ENCODE measurements at regions not wholly inside any gene's neighbourhood (a gene's known extent, or its start where the extent isn't known, plus 50 kb on each side); places are given as distances from the start of the nearest gene placed in this dataset.

DNA sequence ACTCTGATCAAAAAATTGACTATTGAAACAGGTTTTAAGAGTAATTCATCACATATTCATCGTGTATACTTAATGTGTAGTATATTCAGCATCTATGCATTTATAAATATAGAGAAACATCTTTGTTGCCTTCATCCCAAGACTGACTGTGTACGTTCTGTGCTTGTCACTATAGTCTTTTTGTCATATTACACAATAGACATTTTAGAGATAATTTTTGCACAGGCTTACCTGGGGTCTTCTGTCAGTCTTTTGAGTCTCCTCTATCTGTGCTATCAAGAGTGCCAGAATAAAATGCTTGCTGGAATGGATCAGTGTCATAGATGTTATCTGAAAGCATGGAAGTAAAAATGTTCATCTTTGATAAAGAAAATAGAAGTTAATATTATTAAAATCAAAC lies 1047.7 kb upstream of the NRXN1 start:
- Histone ChIP-seq H3K79me2 (ENCODE audit: control insufficient read depth, low read length) (no peaks in the 10 kb centered on the region), H3K27me3 (ENCODE audit: control insufficient read depth, low read length) (no peaks in the 10 kb centered on the region), H3K4me3 (ENCODE audit: low read length) (no peak overlapping the region), H3K36me3 (ENCODE audit: control insufficient read depth, low read length) (peaks cover 7% of the 10 kb centered on the region), H3K9me3 (ENCODE audit: control insufficient read depth, insufficient read depth, low read length) (peaks cover 10% of the 10 kb centered on the region; the same call in 1 of the 2 replicates), H3F3A (ENCODE audit: control insufficient read depth, insufficient read depth) (peaks cover 1% of the 10 kb centered on the region), H3K4me1 (ENCODE audit: control insufficient read depth, low read length) (peaks cover 18% of the 10 kb centered on the region), H3K27ac (ENCODE audit: low read depth, low read length) (no peak overlapping the region), H3K9me2 (replicated peaks; ENCODE audit: control insufficient read depth, low read length) (no peaks in the 10 kb centered on the region), H3K4me2 (ENCODE audit: low read length) (no peak overlapping the region), H4K20me1 (ENCODE audit: control insufficient read depth, insufficient read depth, low read depth, low read length) (no peaks in the 10 kb centered on the region)
- TF ChIP-seq EZH2phosphoT487 (IDR thresholded peaks at IDR 0.05; ENCODE audit: borderline replicate concordance, low read length), result no peak
- TF ChIP-seq, protein P1, sequence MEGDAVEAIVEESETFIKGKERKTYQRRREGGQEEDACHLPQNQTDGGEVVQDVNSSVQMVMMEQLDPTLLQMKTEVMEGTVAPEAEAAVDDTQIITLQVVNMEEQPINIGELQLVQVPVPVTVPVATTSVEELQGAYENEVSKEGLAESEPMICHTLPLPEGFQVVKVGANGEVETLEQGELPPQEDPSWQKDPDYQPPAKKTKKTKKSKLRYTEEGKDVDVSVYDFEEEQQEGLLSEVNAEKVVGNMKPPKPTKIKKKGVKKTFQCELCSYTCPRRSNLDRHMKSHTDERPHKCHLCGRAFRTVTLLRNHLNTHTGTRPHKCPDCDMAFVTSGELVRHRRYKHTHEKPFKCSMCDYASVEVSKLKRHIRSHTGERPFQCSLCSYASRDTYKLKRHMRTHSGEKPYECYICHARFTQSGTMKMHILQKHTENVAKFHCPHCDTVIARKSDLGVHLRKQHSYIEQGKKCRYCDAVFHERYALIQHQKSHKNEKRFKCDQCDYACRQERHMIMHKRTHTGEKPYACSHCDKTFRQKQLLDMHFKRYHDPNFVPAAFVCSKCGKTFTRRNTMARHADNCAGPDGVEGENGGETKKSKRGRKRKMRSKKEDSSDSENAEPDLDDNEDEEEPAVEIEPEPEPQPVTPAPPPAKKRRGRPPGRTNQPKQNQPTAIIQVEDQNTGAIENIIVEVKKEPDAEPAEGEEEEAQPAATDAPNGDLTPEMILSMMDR (IDR thresholded peaks at IDR 0.05; ENCODE audit: low read depth, low read length, poor library complexity, severe bottlenecking), result no peak

DNA sequence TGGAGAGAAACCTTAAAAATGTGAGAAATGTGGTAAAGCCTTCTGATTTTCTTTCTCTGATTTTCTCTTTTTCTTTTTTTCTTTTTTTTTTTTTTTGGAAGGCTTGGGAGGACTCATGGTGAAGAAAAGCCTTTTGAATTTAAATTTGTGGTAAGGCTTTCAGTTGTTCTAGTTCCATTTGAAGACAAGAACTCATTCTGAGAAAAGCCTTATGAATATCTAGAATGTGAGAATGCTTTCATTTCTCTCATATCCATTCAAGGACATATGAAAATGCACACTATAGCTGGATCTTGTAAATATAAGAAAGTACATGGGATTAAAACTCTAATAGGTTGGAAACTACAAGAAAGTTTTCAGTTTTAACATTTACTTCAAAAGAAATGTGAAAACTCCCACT lies 1045.2 kb upstream of the NRXN1 start:
- TF ChIP-seq, protein P1 (IDR thresholded peaks at IDR 0.05; ENCODE audit: low read depth, low read length, poor library complexity, severe bottlenecking), result no peak
- no peak for TF ChIP-seq EZH2phosphoT487 (IDR thresholded peaks at IDR 0.05; ENCODE audit: borderline replicate concordance, low read length)
- H3K4me3 ChIP-seq (ENCODE audit: low read length), result no peak overlapping the region
- peaks cover 18% of the 10 kb centered on the region for H3K36me3 ChIP-seq (ENCODE audit: control insufficient read depth, low read length)
- H3K4me2 ChIP-seq (ENCODE audit: low read length), result no peak overlapping the region
- H3K27me3 ChIP-seq (ENCODE audit: control insufficient read depth, low read length), result no peaks in the 10 kb centered on the region
- H4K20me1 ChIP-seq (ENCODE audit: control insufficient read depth, insufficient read depth, low read depth, low read length), result no peaks in the 10 kb centered on the region
- peaks cover 10% of the 10 kb centered on the region for H3F3A ChIP-seq (ENCODE audit: control insufficient read depth, insufficient read depth)
- H3K4me1 ChIP-seq (ENCODE audit: control insufficient read depth, low read length), result peaks cover 35% of the 10 kb centered on the region
- no peaks in the 10 kb centered on the region for H3K79me2 ChIP-seq (ENCODE audit: control insufficient read depth, low read length)
- no peaks in the 10 kb centered on the region for H3K9me2 ChIP-seq (replicated peaks; ENCODE audit: control insufficient read depth, low read length)
- H3K27ac ChIP-seq (ENCODE audit: low read depth, low read length), result no peak overlapping the region
- peaks cover 11% of the 10 kb centered on the region; the same call in 1 of the 2 replicates for H3K9me3 ChIP-seq (ENCODE audit: control insufficient read depth, insufficient read depth, low read length)

DNA sequence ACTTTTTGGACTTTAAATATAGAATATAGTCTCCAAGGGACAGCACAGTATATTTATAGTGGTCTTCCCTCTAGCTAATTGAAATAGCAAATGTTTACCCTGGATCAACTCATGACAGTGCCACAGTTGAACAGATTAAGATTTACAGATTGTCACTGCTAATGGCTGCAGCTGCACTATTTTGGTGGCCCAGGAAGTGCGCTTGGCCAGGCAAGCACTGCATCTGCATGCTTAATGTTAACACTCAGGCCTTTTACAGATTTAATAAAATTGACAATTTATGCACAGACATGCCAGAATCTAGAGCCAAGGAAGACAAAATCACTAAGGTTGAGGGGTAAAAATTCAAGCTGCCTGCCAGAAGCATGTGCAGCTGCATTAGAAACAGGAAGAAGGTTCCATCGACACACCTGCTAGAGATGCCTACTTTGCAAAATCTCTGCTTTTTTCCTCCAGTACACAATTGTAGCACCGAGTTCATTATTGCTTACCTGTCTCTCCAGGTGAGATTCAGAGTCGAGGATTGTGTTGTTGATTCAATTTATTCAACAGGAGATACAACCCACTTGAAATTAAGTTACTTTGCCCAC lies 1042.3 kb upstream of the NRXN1 start:
- peak overlapping the region; percentile 42 for H3K4me3 ChIP-seq (ENCODE audit: low read length)
- H3K36me3 ChIP-seq (ENCODE audit: control insufficient read depth, low read length), result peaks cover 18% of the 10 kb centered on the region
- no peak for TF ChIP-seq EZH2phosphoT487 (IDR thresholded peaks at IDR 0.05; ENCODE audit: borderline replicate concordance, low read length)
- TF ChIP-seq, protein P1 (IDR thresholded peaks at IDR 0.05; ENCODE audit: low read depth, low read length, poor library complexity, severe bottlenecking), result no peak
- H3F3A ChIP-seq (ENCODE audit: control insufficient read depth, insufficient read depth), result peaks cover 10% of the 10 kb centered on the region
- H3K9me3 ChIP-seq (ENCODE audit: control insufficient read depth, insufficient read depth, low read length), result peaks cover 11% of the 10 kb centered on the region; the same call in 1 of the 2 replicates
- peaks cover 35% of the 10 kb centered on the region for H3K4me1 ChIP-seq (ENCODE audit: control insufficient read depth, low read length)
- H3K27ac ChIP-seq (ENCODE audit: low read depth, low read length), result peak overlapping the region; percentile 85
- H3K9me2 ChIP-seq (replicated peaks; ENCODE audit: control insufficient read depth, low read length), result no peaks in the 10 kb centered on the region
- no peaks in the 10 kb centered on the region for H3K27me3 ChIP-seq (ENCODE audit: control insufficient read depth, low read length)
- no peaks in the 10 kb centered on the region for H3K79me2 ChIP-seq (ENCODE audit: control insufficient read depth, low read length)
- H3K4me2 ChIP-seq (ENCODE audit: low read length), result peak overlapping the region; percentile 58
- no peaks in the 10 kb centered on the region for H4K20me1 ChIP-seq (ENCODE audit: control insufficient read depth, insufficient read depth, low read depth, low read length)

All from DOHH2 (cell line).